ENCODE measurements at regions not wholly inside any gene's neighbourhood (a gene's known extent, or its start where the extent isn't known, plus 50 kb on each side); places are given as distances from the start of the nearest gene placed in this dataset.

- Histone ChIP-seq H3K4me1 (no peaks in the 10 kb centered on the region), H3K27ac (no peak overlapping the region), H3K9me3 (peaks cover 0 to 8% (median 4%) of the 10 kb centered on the region in 3 donors), H3K27me3 (no peaks in the 10 kb centered on the region), H3K36me3 (no peaks in the 10 kb centered on the region), H3K4me3 (no peak overlapping the region)
- no peak for DNase-seq
- intact Hi-C loops (cut with DNase I; ENCODE audit: low total_unique reads) = no loop called here
- no peak for TF ChIP-seq CTCF (IDR thresholded peaks at IDR 0.05)
Observed at GRCh38 chr22:34886391-34886790, 179.6 kb upstream of the ISX start.

- TF ChIP-seq CTCF (IDR thresholded peaks at IDR 0.05) = no peak
- Histone ChIP-seq H3K27me3 (no peaks in the 10 kb centered on the region), H3K4me1 (no peaks in the 10 kb centered on the region), H3K4me3 (no peak overlapping the region), H3K9me3 (peaks cover 0 to 8% (median 4%) of the 10 kb centered on the region in 3 donors), H3K36me3 (no peaks in the 10 kb centered on the region), H3K27ac (no peak overlapping the region)
- DNase-seq = no peak
- intact Hi-C loops (cut with DNase I; ENCODE audit: low total_unique reads) = no loop called here
Observed at GRCh38 chr22:34886812-34887211, 179.1 kb upstream of the ISX start.

GRCh38 chr22:34897126-34897525, 168.8 kb upstream of the ISX start:
- no peaks in the 10 kb centered on the region for H3K36me3 ChIP-seq
- no peak overlapping the region for H3K4me3 ChIP-seq
- H3K4me1 ChIP-seq = no peaks in the 10 kb centered on the region
- TF ChIP-seq CTCF (IDR thresholded peaks at IDR 0.05) = no peak
- no peaks in the 10 kb centered on the region for H3K9me3 ChIP-seq
- no peaks in the 10 kb centered on the region for H3K27me3 ChIP-seq
- H3K27ac ChIP-seq = no peak overlapping the region
- DNase-seq = no peak
- intact Hi-C loops (cut with DNase I; ENCODE audit: low total_unique reads) = no loop called here

GRCh38 chr22:34902335-34902734, 163.6 kb upstream of the ISX start:
- no peaks in the 10 kb centered on the region for H3K4me1 ChIP-seq
- no peak for DNase-seq
- H3K27ac ChIP-seq = no peak overlapping the region
- H3K27me3 ChIP-seq = no peaks in the 10 kb centered on the region
- intact Hi-C loops (cut with DNase I; ENCODE audit: low total_unique reads) = no loop called here
- no peaks in the 10 kb centered on the region for H3K36me3 ChIP-seq
- no peak overlapping the region for H3K4me3 ChIP-seq
- no peaks in the 10 kb centered on the region for H3K9me3 ChIP-seq
- TF ChIP-seq CTCF (IDR thresholded peaks at IDR 0.05) = no peak

- H3K4me1 ChIP-seq = no peaks in the 10 kb centered on the region
- no peaks in the 10 kb centered on the region for H3K36me3 ChIP-seq
- H3K27me3 ChIP-seq = no peaks in the 10 kb centered on the region
- H3K27ac ChIP-seq = no peak overlapping the region
- no peaks in the 10 kb centered on the region for H3K9me3 ChIP-seq
- TF ChIP-seq CTCF (IDR thresholded peaks at IDR 0.05) = no peak
- no peak for DNase-seq
- no peak overlapping the region for H3K4me3 ChIP-seq
- intact Hi-C loops (cut with DNase I; ENCODE audit: low total_unique reads) = no loop called here
Observed at GRCh38 chr22:34903416-34903815, 162.5 kb upstream of the ISX start.

- no peaks in the 10 kb centered on the region for H3K4me1 ChIP-seq
- no peaks in the 10 kb centered on the region for H3K27me3 ChIP-seq
- no peak for DNase-seq
- intact Hi-C loops (cut with DNase I; ENCODE audit: low total_unique reads) = no loop called here
- no peaks in the 10 kb centered on the region for H3K36me3 ChIP-seq
- H3K4me3 ChIP-seq = no peak overlapping the region
- TF ChIP-seq CTCF (IDR thresholded peaks at IDR 0.05) = no peak
- H3K9me3 ChIP-seq = no peaks in the 10 kb centered on the region
- H3K27ac ChIP-seq = no peak overlapping the region
Observed at GRCh38 chr22:34904486-34904885, 161.5 kb upstream of the ISX start.

Data from tibial artery (tissue), 4 donors.